ENCODE measurements at regions not wholly inside any gene's neighbourhood (a gene's known extent, or its start where the extent isn't known, plus 50 kb on each side); places are given as distances from the start of the nearest gene placed in this dataset.

DNA sequence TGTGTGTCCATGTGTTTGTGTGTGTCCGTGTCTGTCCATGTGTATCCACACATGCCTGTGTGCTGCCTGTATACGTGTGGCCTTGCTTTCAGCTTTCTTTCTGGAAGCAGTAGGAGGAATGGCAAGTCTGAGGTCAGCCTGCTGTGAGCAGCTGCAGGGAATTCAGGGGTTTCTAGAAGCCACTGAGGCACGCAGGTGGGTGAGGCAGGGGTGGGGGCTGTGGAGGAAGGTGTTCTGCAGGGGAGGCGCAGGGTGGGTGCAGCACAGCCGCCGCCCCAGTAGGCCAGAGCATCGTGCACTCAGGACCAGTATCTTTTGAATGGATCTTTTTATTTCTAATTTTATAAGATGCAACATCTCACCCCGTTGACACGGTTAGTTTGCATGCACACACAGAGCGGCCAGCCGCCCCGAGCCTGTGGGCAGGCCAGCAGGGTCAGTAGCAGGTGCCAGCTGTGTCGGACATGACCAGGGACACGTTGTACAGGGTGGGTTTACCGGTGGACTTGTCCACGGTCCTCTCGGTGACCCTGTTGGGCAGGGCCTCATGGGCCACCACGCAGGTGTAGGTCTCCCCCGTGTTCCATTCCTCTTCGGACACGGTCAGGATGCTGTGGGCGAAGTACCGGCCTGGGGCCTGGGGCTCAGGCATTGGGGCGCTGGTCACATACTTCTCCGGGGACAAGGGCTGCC lies 327.7 kb downstream of the TMEM121 start:
- Histone ChIP-seq H3K27me3 (no peaks in the 10 kb centered on the region), H3K4me1 (no peaks in the 10 kb centered on the region), H3K9me3 (no peaks in the 10 kb centered on the region), H3K36me3 (no peaks in the 10 kb centered on the region), H3K4me3 (no peak overlapping the region), H3K27ac (no peak overlapping the region)
- no peak for TF ChIP-seq POLR2AphosphoS5 (IDR thresholded peaks at IDR 0.05)
- no peak for TF ChIP-seq POLR2A (IDR thresholded peaks at IDR 0.05)
- no peak for TF ChIP-seq EP300 (IDR thresholded peaks at IDR 0.05)
- TF ChIP-seq, protein P1, sequence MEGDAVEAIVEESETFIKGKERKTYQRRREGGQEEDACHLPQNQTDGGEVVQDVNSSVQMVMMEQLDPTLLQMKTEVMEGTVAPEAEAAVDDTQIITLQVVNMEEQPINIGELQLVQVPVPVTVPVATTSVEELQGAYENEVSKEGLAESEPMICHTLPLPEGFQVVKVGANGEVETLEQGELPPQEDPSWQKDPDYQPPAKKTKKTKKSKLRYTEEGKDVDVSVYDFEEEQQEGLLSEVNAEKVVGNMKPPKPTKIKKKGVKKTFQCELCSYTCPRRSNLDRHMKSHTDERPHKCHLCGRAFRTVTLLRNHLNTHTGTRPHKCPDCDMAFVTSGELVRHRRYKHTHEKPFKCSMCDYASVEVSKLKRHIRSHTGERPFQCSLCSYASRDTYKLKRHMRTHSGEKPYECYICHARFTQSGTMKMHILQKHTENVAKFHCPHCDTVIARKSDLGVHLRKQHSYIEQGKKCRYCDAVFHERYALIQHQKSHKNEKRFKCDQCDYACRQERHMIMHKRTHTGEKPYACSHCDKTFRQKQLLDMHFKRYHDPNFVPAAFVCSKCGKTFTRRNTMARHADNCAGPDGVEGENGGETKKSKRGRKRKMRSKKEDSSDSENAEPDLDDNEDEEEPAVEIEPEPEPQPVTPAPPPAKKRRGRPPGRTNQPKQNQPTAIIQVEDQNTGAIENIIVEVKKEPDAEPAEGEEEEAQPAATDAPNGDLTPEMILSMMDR (IDR thresholded peaks at IDR 0.05): no peak
- intact Hi-C loops (cut with DNase I; ENCODE audit: low total_unique reads): no loop called here
- DNase-seq: no peak
- 86 to 94% (median 90%) methylated on average over 22 to 25 of the region's 25 CpGs for WGBS, 5 donors

DNA sequence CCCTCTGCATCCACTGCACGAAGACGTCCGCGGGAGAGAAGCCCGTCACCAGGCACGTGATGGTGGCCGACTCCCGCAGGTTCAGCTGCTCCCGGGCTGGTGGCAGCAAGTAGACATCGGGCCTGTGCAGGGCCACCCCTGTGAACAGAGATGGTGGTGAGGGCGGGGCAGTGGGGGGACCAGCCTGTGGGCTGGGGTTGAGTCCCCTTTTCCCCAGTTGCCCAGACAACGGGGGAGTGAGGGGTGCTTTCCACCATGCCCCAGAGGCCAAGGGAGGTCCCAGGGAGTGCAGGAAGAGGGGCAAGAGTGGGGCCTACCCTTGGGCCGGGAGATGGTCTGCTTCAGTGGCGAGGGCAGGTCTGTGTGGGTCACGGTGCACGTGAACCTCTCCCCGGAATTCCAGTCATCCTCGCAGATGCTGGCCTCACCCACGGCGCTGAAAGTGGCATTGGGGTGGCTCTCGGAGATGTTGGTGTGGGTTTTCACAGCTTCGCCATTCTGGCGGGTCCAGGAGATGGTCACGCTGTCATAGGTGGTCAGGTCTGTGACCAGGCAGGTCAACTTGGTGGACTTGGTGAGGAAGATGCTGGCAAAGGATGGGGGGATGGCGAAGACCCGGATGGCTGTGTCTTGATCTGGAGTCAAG lies 328.3 kb downstream of the TMEM121 start:
- Histone ChIP-seq H3K27me3 (no peaks in the 10 kb centered on the region), H3K36me3 (no peaks in the 10 kb centered on the region), H3K4me1 (no peaks in the 10 kb centered on the region), H3K27ac (no peak overlapping the region), H3K4me3 (no peak overlapping the region), H3K9me3 (no peaks in the 10 kb centered on the region)
- TF ChIP-seq EP300 (IDR thresholded peaks at IDR 0.05) (no peak), POLR2AphosphoS5 (IDR thresholded peaks at IDR 0.05) (no peak), POLR2A (IDR thresholded peaks at IDR 0.05) (no peak)
- TF ChIP-seq, protein P1 (IDR thresholded peaks at IDR 0.05): no peak
- WGBS, 5 donors: 87 to 94% (median 92%) methylated on average over 19 to 26 of the region's 26 CpGs
- DNase-seq: no peak
- intact Hi-C loops (cut with DNase I; ENCODE audit: low total_unique reads): no loop called here

DNA sequence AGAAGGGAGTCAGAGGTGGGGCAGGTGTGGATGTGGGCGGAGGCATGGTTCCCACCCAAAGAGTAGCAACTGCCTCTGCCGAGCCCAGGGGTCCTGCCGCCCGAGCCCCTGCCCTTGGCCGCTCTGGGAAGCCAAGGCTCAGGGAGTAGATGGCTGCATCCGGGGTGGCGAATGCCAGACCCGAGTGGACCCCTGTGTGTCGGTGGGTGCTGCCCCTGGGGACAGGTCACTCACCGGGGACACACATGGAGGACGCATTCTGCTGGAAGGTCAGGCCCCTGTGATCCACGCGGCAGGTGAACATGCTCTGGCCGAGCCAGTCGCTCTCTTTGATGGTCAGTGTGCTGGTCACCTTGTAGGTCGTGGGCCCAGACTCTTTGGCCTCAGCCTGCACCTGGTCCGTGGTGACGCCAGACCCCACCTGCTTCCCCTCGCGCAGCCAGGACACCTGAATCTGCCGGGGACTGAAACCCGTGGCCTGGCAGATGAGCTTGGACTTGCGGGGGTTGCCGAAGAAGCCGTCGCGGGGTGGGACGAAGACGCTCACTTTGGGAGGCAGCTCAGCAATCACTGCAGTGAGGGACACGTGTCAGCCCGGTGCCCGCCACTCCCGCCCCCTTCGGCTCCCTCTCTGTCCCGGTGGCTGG lies 329.0 kb downstream of the TMEM121 start:
- intact Hi-C loops (cut with DNase I; ENCODE audit: low total_unique reads): no loop called here
- no peaks in the 10 kb centered on the region for H3K9me3 ChIP-seq
- no peaks in the 10 kb centered on the region for H3K36me3 ChIP-seq
- TF ChIP-seq POLR2A (IDR thresholded peaks at IDR 0.05) (no peak), POLR2AphosphoS5 (IDR thresholded peaks at IDR 0.05) (no peak), EP300 (IDR thresholded peaks at IDR 0.05) (no peak)
- TF ChIP-seq, protein P1 (IDR thresholded peaks at IDR 0.05): no peak
- no peaks in the 10 kb centered on the region for H3K27me3 ChIP-seq
- no peak overlapping the region for H3K4me3 ChIP-seq
- 85 to 98% (median 90%) methylated on average over 6 to 35 of the region's 35 CpGs for WGBS, 5 donors
- DNase-seq: no peak
- no peaks in the 10 kb centered on the region for H3K4me1 ChIP-seq
- H3K27ac ChIP-seq: no peak overlapping the region

DNA sequence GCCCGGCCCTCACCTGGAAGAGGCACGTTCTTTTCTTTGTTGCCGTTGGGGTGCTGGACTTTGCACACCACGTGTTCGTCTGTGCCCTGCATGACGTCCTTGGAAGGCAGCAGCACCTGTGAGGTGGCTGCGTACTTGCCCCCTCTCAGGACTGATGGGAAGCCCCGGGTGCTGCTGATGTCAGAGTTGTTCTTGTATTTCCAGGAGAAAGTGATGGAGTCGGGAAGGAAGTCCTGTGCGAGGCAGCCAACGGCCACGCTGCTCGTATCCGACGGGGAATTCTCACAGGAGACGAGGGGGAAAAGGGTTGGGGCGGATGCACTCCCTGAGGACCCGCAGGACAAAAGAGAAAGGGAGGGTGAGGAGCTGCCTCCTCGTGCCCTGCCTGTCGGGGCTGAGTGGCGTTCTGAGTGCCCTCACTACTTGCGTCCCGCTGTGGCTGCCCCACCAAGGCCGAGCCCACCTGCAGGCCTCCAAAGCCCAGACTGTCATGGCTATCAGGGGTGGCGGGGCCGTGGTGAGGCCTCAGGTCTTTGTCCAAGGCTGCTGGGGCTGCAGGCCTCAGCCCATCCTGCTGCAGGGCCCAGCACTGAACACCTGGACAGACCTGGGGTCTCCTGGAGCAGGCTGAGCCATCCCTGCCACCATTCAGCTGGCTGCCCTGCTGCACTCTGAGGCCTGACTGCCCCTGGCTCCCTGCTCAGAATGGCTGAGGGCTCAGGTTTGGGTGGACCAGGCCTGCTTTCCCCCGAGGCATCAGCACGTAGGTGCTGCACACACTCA lies 329.7 kb downstream of the TMEM121 start:
- DNase-seq: no peak
- Histone ChIP-seq H3K27ac (no peak overlapping the region), H3K27me3 (no peaks in the 10 kb centered on the region), H3K4me3 (no peak overlapping the region), H3K4me1 (no peaks in the 10 kb centered on the region), H3K9me3 (no peaks in the 10 kb centered on the region), H3K36me3 (no peaks in the 10 kb centered on the region)
- 81 to 87% (median 85%) methylated on average over 21 to 28 of the region's 28 CpGs for WGBS, 5 donors
- no peak for TF ChIP-seq EP300 (IDR thresholded peaks at IDR 0.05)
- no peak for TF ChIP-seq POLR2A (IDR thresholded peaks at IDR 0.05)
- TF ChIP-seq, protein P1 (IDR thresholded peaks at IDR 0.05): no peak
- no peak for TF ChIP-seq POLR2AphosphoS5 (IDR thresholded peaks at IDR 0.05)
- intact Hi-C loops (cut with DNase I; ENCODE audit: low total_unique reads): no loop called here

Measured in stomach (tissue), 8 donors.